ENCODE measurements at regions not wholly inside any gene's neighbourhood (a gene's known extent, or its start where the extent isn't known, plus 50 kb on each side); places are given as distances from the start of the nearest gene placed in this dataset.

DNA sequence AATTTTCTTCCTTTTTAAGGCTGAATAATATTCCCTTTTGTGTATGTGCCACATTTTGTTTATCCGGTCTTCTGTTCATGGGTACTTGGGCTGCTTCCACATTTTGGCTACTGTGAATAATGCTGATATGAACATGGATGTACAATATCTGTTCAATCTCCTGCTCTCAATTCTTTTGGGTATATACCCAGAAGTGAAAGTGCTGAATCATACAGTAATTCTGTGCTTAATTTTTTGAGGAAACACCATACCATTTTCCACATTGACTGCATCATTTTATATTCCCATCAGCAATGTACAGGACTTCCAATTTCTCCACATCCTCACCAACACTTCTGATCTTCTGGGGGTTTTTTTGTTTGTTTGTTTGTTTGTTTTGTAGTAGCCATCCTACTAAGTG lies 135.0 kb upstream of the INHBA start:
- WGBS = 83% methylated on average over 1 of the region's 1 CpG

DNA sequence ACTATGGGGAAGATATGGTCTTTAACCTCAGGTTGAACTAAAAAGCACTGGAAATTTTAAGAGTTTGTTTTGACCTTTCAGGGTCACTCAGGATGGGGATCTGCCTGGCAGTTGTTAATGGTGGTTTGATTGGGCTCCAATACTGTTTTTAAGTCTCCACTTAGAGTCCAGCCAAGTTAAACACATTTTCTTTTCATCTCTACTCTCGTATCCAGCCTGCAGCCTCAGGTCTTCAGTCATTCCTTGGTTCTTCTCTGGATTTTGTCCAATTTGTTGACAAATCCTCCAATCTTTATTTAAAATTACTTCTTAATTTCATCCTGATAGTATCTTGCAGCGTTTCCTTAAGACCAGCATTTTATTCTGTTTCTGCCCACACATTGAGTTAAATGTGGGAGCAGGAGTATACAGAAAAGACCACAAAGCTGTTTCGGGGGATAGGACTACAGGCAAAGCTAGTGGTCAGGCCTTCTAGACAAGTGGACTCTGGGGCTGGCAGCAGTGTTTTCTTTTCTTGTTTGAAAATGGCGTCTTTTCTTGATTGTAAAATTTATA lies 133.2 kb upstream of the INHBA start:
- no peak overlapping the region for H3K27ac ChIP-seq (ENCODE audit: low read depth in 1 of 2, low read length in 2 of 2)

More for the DNA sequence above, 135.0 kb upstream of the INHBA start:
- no peak for DNase-seq (ENCODE audit: low spot score)
- H3K9ac ChIP-seq (ENCODE audit: low read depth in 1 of 2, low read length in 2 of 2) = no peak overlapping the region
- H3K4me1 ChIP-seq (ENCODE audit: control insufficient read depth in 4 of 4, insufficient read depth in 4 of 4, low read length in 3 of 4) = no peaks in the 10 kb centered on the region
- no peak for TF ChIP-seq FOXA1 (IDR thresholded peaks at IDR 0.05)
- TF ChIP-seq RAD21 (IDR thresholded peaks at IDR 0.05) = no peak
- TF ChIP-seq NR2F2 (IDR thresholded peaks at IDR 0.05) = no peak
- TF ChIP-seq, protein P1, sequence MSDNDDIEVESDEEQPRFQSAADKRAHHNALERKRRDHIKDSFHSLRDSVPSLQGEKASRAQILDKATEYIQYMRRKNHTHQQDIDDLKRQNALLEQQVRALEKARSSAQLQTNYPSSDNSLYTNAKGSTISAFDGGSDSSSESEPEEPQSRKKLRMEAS (IDR thresholded peaks at IDR 0.05) = no peak
- no peak for TF ChIP-seq JUND (IDR thresholded peaks at IDR 0.05)
- TF ChIP-seq RXRA (IDR thresholded peaks at IDR 0.05) = no peak
- no peak for TF ChIP-seq GABPA (IDR thresholded peaks at IDR 0.05 in 1 of 2, conservative IDR thresholded peaks at IDR 0.05 in 1 of 2)
- TF ChIP-seq FOXA2 (IDR thresholded peaks at IDR 0.05) = no peak
- TF ChIP-seq HNF4G (IDR thresholded peaks at IDR 0.05) = no peak
- no peak for TF ChIP-seq EGR1 (IDR thresholded peaks at IDR 0.05; ENCODE audit: low read depth in 2 of 2)
- TF ChIP-seq SP1 (IDR thresholded peaks at IDR 0.05) = no peak
- TF ChIP-seq HNF4A (conservative IDR thresholded peaks at IDR 0.05) = no peak
- no peak overlapping the region for H3K27ac ChIP-seq (ENCODE audit: low read depth in 1 of 2, low read length in 2 of 2)
- H3K4me3 ChIP-seq (ENCODE audit: low read depth in 1 of 3, low read length in 3 of 3) = no peak overlapping the region
- H3K9me3 ChIP-seq (ENCODE audit: control insufficient read depth in 4 of 4, low read length in 3 of 4) = peaks cover 0 to 4% (median under 1%) of the 10 kb centered on the region in 4 donors
- H3K27me3 ChIP-seq (ENCODE audit: control insufficient read depth in 4 of 4, insufficient read depth in 4 of 4, low read length in 3 of 4) = no peaks in the 10 kb centered on the region
- no peaks in the 10 kb centered on the region for H3K36me3 ChIP-seq (ENCODE audit: control insufficient read depth in 4 of 4, insufficient read depth in 3 of 4, low read depth in 1 of 4, low read length in 3 of 4)

DNA sequence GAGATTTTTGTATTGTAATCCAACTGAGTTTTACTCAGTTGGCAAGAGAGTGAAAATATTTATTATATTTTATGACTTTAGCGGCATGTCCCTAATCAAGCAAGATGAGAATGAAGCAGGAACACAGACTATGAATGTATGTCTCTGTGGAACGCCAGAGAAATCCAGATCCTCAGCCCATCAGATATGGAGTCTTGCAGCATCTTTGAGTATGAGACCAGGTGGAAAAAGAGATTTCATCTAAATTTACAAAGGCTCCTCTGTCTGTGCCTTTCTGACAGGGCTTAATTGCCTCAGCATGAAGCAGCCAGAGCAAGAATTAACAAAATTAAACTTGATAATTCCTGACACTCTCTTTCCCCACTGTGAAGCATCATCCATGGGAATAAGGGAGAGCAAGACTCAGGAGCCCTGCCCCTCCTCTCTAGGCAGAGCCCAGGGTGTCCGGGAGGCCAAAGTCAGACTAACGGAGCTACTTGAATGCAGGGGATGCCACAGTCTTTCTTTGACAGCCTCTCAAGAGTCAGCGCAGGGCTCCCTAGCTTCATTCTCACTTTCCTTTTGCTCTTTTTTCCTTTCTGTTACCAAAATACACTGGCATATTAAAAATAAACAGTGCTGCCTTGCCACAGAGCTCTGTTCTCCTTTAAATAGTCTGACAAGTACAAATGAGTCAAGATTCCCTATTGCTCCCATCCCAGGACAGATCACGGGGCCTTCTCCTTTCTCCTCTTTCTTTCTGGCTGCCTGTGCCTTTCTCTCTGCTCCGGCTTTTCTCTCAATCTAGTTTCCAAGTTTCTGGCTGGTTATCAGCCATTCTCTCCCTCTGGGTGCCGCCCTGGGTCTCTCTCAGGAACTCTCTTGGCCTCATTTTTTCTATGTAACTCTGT lies 132.2 kb upstream of the INHBA start:
- Histone ChIP-seq H3K4me1 (ENCODE audit: control insufficient read depth in 4 of 4, insufficient read depth in 4 of 4, low read length in 3 of 4) (no peaks in the 10 kb centered on the region), H3K9ac (ENCODE audit: low read depth in 1 of 2, low read length in 2 of 2) (no peak overlapping the region), H3K27me3 (ENCODE audit: control insufficient read depth in 4 of 4, insufficient read depth in 4 of 4, low read length in 3 of 4) (no peaks in the 10 kb centered on the region), H3K36me3 (ENCODE audit: control insufficient read depth in 4 of 4, insufficient read depth in 3 of 4, low read depth in 1 of 4, low read length in 3 of 4) (no peaks in the 10 kb centered on the region), H3K27ac (ENCODE audit: low read depth in 1 of 2, low read length in 2 of 2) (no peak overlapping the region), H3K9me3 (ENCODE audit: control insufficient read depth in 4 of 4, low read length in 3 of 4) (peaks cover 1 to 7% (median 2%) of the 10 kb centered on the region in 4 donors), H3K4me3 (ENCODE audit: low read depth in 1 of 3, low read length in 3 of 3) (no peak overlapping the region)
- WGBS = 70% methylated on average over 8 of the region's 8 CpGs
- DNase-seq (ENCODE audit: low spot score) = no peak
- TF ChIP-seq GABPA (IDR thresholded peaks at IDR 0.05 in 1 of 2, conservative IDR thresholded peaks at IDR 0.05 in 1 of 2) (no peak), FOXA2 (IDR thresholded peaks at IDR 0.05) (no peak), FOXA1 (IDR thresholded peaks at IDR 0.05) (no peak), SP1 (IDR thresholded peaks at IDR 0.05) (no peak), HNF4G (IDR thresholded peaks at IDR 0.05) (no peak), JUND (IDR thresholded peaks at IDR 0.05) (no peak), HNF4A (conservative IDR thresholded peaks at IDR 0.05) (no peak), NR2F2 (IDR thresholded peaks at IDR 0.05) (no peak), RXRA (IDR thresholded peaks at IDR 0.05) (no peak), EGR1 (IDR thresholded peaks at IDR 0.05; ENCODE audit: low read depth in 2 of 2) (no peak), RAD21 (IDR thresholded peaks at IDR 0.05) (no peak)
- TF ChIP-seq, protein P2, sequence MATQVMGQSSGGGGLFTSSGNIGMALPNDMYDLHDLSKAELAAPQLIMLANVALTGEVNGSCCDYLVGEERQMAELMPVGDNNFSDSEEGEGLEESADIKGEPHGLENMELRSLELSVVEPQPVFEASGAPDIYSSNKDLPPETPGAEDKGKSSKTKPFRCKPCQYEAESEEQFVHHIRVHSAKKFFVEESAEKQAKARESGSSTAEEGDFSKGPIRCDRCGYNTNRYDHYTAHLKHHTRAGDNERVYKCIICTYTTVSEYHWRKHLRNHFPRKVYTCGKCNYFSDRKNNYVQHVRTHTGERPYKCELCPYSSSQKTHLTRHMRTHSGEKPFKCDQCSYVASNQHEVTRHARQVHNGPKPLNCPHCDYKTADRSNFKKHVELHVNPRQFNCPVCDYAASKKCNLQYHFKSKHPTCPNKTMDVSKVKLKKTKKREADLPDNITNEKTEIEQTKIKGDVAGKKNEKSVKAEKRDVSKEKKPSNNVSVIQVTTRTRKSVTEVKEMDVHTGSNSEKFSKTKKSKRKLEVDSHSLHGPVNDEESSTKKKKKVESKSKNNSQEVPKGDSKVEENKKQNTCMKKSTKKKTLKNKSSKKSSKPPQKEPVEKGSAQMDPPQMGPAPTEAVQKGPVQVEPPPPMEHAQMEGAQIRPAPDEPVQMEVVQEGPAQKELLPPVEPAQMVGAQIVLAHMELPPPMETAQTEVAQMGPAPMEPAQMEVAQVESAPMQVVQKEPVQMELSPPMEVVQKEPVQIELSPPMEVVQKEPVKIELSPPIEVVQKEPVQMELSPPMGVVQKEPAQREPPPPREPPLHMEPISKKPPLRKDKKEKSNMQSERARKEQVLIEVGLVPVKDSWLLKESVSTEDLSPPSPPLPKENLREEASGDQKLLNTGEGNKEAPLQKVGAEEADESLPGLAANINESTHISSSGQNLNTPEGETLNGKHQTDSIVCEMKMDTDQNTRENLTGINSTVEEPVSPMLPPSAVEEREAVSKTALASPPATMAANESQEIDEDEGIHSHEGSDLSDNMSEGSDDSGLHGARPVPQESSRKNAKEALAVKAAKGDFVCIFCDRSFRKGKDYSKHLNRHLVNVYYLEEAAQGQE (IDR thresholded peaks at IDR 0.05) = no peak
- TF ChIP-seq, protein P3, sequence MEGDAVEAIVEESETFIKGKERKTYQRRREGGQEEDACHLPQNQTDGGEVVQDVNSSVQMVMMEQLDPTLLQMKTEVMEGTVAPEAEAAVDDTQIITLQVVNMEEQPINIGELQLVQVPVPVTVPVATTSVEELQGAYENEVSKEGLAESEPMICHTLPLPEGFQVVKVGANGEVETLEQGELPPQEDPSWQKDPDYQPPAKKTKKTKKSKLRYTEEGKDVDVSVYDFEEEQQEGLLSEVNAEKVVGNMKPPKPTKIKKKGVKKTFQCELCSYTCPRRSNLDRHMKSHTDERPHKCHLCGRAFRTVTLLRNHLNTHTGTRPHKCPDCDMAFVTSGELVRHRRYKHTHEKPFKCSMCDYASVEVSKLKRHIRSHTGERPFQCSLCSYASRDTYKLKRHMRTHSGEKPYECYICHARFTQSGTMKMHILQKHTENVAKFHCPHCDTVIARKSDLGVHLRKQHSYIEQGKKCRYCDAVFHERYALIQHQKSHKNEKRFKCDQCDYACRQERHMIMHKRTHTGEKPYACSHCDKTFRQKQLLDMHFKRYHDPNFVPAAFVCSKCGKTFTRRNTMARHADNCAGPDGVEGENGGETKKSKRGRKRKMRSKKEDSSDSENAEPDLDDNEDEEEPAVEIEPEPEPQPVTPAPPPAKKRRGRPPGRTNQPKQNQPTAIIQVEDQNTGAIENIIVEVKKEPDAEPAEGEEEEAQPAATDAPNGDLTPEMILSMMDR (IDR thresholded peaks at IDR 0.05; ENCODE audit: low read depth, low read length, missing input control) = no peak
- TF ChIP-seq, protein P4, sequence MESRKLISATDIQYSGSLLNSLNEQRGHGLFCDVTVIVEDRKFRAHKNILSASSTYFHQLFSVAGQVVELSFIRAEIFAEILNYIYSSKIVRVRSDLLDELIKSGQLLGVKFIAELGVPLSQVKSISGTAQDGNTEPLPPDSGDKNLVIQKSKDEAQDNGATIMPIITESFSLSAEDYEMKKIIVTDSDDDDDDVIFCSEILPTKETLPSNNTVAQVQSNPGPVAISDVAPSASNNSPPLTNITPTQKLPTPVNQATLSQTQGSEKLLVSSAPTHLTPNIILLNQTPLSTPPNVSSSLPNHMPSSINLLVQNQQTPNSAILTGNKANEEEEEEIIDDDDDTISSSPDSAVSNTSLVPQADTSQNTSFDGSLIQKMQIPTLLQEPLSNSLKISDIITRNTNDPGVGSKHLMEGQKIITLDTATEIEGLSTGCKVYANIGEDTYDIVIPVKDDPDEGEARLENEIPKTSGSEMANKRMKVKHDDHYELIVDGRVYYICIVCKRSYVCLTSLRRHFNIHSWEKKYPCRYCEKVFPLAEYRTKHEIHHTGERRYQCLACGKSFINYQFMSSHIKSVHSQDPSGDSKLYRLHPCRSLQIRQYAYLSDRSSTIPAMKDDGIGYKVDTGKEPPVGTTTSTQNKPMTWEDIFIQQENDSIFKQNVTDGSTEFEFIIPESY (IDR thresholded peaks at IDR 0.05) = no peak
- TF ChIP-seq, protein P1 (IDR thresholded peaks at IDR 0.05) = no peak

More for the DNA sequence above, 133.2 kb upstream of the INHBA start:
- no peak for DNase-seq (ENCODE audit: low spot score)
- Histone ChIP-seq H3K9me3 (ENCODE audit: control insufficient read depth in 4 of 4, low read length in 3 of 4) (peaks cover 2 to 7% (median 4%) of the 10 kb centered on the region in 4 donors), H3K9ac (ENCODE audit: low read depth in 1 of 2, low read length in 2 of 2) (no peak overlapping the region), H3K27me3 (ENCODE audit: control insufficient read depth in 4 of 4, insufficient read depth in 4 of 4, low read length in 3 of 4) (no peaks in the 10 kb centered on the region), H3K4me3 (ENCODE audit: low read depth in 1 of 3, low read length in 3 of 3) (no peak overlapping the region), H3K4me1 (ENCODE audit: control insufficient read depth in 4 of 4, insufficient read depth in 4 of 4, low read length in 3 of 4) (no peaks in the 10 kb centered on the region), H3K36me3 (ENCODE audit: control insufficient read depth in 4 of 4, insufficient read depth in 3 of 4, low read depth in 1 of 4, low read length in 3 of 4) (no peaks in the 10 kb centered on the region)
- 88% methylated on average over 4 of the region's 4 CpGs for WGBS
- TF ChIP-seq SP1 (IDR thresholded peaks at IDR 0.05) (no peak), EGR1 (IDR thresholded peaks at IDR 0.05; ENCODE audit: low read depth in 2 of 2) (no peak), GABPA (IDR thresholded peaks at IDR 0.05 in 1 of 2, conservative IDR thresholded peaks at IDR 0.05 in 1 of 2) (no peak)
- TF ChIP-seq, protein P5, sequence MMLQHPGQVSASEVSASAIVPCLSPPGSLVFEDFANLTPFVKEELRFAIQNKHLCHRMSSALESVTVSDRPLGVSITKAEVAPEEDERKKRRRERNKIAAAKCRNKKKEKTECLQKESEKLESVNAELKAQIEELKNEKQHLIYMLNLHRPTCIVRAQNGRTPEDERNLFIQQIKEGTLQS (IDR thresholded peaks at IDR 0.05) = no peak
